ENCODE measurements at regions not wholly inside any gene's neighbourhood (a gene's known extent, or its start where the extent isn't known, plus 50 kb on each side); places are given as distances from the start of the nearest gene placed in this dataset.
A peak's percentile ranks its signal among the peaks of the same experiment; 100 is the strongest.

- Histone ChIP-seq H2AFZ (ENCODE audit: control insufficient read depth, low read length) (peak overlapping the region; percentile 18), H3K4me2 (ENCODE audit: control insufficient read depth, extremely low read depth, insufficient read depth, low read depth, low read length) (peak overlapping the region; percentile 17), H3K9me3 (ENCODE audit: control insufficient read depth, low read depth, low read length) (no peaks in the 10 kb centered on the region), H3K79me2 (ENCODE audit: control insufficient read depth, insufficient read depth, low read length) (no peaks in the 10 kb centered on the region), H3K4me1 (ENCODE audit: control insufficient read depth, extremely low read depth, insufficient read depth, low read length) (peaks cover 29% of the 10 kb centered on the region), H3K4me3 (ENCODE audit: control insufficient read depth in 2 of 3, extremely low read depth in 1 of 3, insufficient read depth in 2 of 3, low read depth in 1 of 3, low read length in 3 of 3) (no peak overlapping the region), H3K9me1 (ENCODE audit: control insufficient read depth, extremely low read depth, insufficient read depth, low read length) (no peaks in the 10 kb centered on the region), H4K20me1 (ENCODE audit: control insufficient read depth, extremely low read depth, insufficient read depth, low read length) (no peaks in the 10 kb centered on the region), H3K9ac (ENCODE audit: control insufficient read depth, extremely low read depth, insufficient read depth, low read length) (peak overlapping the region; percentile 61), H3K36me3 (ENCODE audit: control insufficient read depth in 2 of 2, extremely low read depth in 1 of 2, insufficient read depth in 2 of 2, low read length in 2 of 2) (no peaks in the 10 kb centered on the region), H3K27me3 (ENCODE audit: control insufficient read depth, extremely low read depth, insufficient read depth, low read length) (no peaks in the 10 kb centered on the region), H3K27ac (ENCODE audit: control insufficient read depth, insufficient read depth, low read length) (peak overlapping the region; percentile 60)
- dilution Hi-C loops (cut with MboI; ENCODE audit: extremely low pct_ligation_motif_present, low sequenced_read_pairs) = no loop called here
- FAIRE-seq (peak; percentile 95), DNase-seq (ENCODE audit: low read depth, low spot score) (peak; percentile 96)
- TF ChIP-seq CTCF (optimal IDR thresholded peaks at IDR 0.05 in 1 of 3, IDR thresholded peaks at IDR 0.05 in 1 of 3, conservative IDR thresholded peaks at IDR 0.05 in 1 of 3; ENCODE audit: extremely low read depth in 1 of 3, insufficient read depth in 2 of 3, low read length in 3 of 3) (no peak), EZH2 (IDR thresholded peaks at IDR 0.05; ENCODE audit: low read length) (no peak)
Observed at GRCh38 chr1:58922302-58923089, 138.6 kb upstream of the JUN start.

- Histone ChIP-seq H4K20me1 (ENCODE audit: control insufficient read depth, extremely low read depth, insufficient read depth, low read length) (no peaks in the 10 kb centered on the region), H3K9me1 (ENCODE audit: control insufficient read depth, extremely low read depth, insufficient read depth, low read length) (no peaks in the 10 kb centered on the region), H2AFZ (ENCODE audit: control insufficient read depth, low read length) (no peak overlapping the region), H3K27me3 (ENCODE audit: control insufficient read depth, extremely low read depth, insufficient read depth, low read length) (no peaks in the 10 kb centered on the region), H3K4me3 (ENCODE audit: control insufficient read depth in 2 of 3, extremely low read depth in 1 of 3, insufficient read depth in 2 of 3, low read depth in 1 of 3, low read length in 3 of 3) (no peak overlapping the region), H3K4me2 (ENCODE audit: control insufficient read depth, extremely low read depth, insufficient read depth, low read depth, low read length) (peak overlapping the region; percentile 17), H3K36me3 (ENCODE audit: control insufficient read depth in 2 of 2, extremely low read depth in 1 of 2, insufficient read depth in 2 of 2, low read length in 2 of 2) (no peaks in the 10 kb centered on the region), H3K4me1 (ENCODE audit: control insufficient read depth, extremely low read depth, insufficient read depth, low read length) (peaks cover 35% of the 10 kb centered on the region), H3K27ac (ENCODE audit: control insufficient read depth, insufficient read depth, low read length) (peak overlapping the region; percentile 60), H3K9me3 (ENCODE audit: control insufficient read depth, low read depth, low read length) (no peaks in the 10 kb centered on the region), H3K9ac (ENCODE audit: control insufficient read depth, extremely low read depth, insufficient read depth, low read length) (peak overlapping the region; percentile 5), H3K79me2 (ENCODE audit: control insufficient read depth, insufficient read depth, low read length) (no peaks in the 10 kb centered on the region)
- dilution Hi-C loops (cut with MboI; ENCODE audit: extremely low pct_ligation_motif_present, low sequenced_read_pairs) = no loop called here
- FAIRE-seq (no peak), DNase-seq (ENCODE audit: low read depth, low spot score) (no peak)
- no peak for TF ChIP-seq CTCF (optimal IDR thresholded peaks at IDR 0.05 in 1 of 3, IDR thresholded peaks at IDR 0.05 in 1 of 3, conservative IDR thresholded peaks at IDR 0.05 in 1 of 3; ENCODE audit: extremely low read depth in 1 of 3, insufficient read depth in 2 of 3, low read length in 3 of 3)
Observed at GRCh38 chr1:58923090-58923470, 139.2 kb upstream of the JUN start.
